OCI-LY1 (cell line): ENCODE measurements at regions not wholly inside any gene's neighbourhood (a gene's known extent, or its start where the extent isn't known, plus 50 kb on each side); places are given as distances from the start of the nearest gene placed in this dataset.
A peak's percentile ranks its signal among the peaks of the same experiment; 100 is the strongest.

Source experiments
- H2AFZ ChIP-seq: fragments of 200-600 bp; sonication (generic), shearing (Covaris generic); 2 replicates; pipeline ENCODE4 v1.6.0; 2014; ENCODE audit warnings: antibody characterized with exemption, mild to moderate bottlenecking, low read length
- H3F3A ChIP-seq: fragments of 200-600 bp; sonication (generic), shearing (Covaris generic); 2 replicates; pipeline ENCODE4 v1.6.0; 2014; ENCODE audit warnings: mild to moderate bottlenecking, antibody characterized with exemption, low read length, moderate library complexity; ENCODE audit not compliant: insufficient read depth
- H3K27ac ChIP-seq: fragments of 200-600 bp; sonication (generic); 2 replicates; pipeline ENCODE4 v1.5.1; 2014; ENCODE audit warnings: low read length, mixed run types, mild to moderate bottlenecking, low read depth; ENCODE audit not compliant: poor library complexity, severe bottlenecking
- H3K27me3 ChIP-seq: fragments of 200-600 bp; sonication (generic); 2 replicates; pipeline ENCODE4 v1.6.0; 2014; ENCODE audit warnings: antibody characterized with exemption, mild to moderate bottlenecking, low read length, moderate library complexity; ENCODE audit not compliant: insufficient read depth
- H3K36me3 ChIP-seq: fragments of 200-600 bp; sonication (generic); 2 replicates; pipeline ENCODE4 v1.6.1; 2014; ENCODE audit warnings: mild to moderate bottlenecking, antibody characterized with exemption, low read length, moderate library complexity, mixed read lengths; ENCODE audit not compliant: insufficient read depth
- H3K4me1 ChIP-seq: fragments of 200-600 bp; sonication (generic); 2 replicates; pipeline ENCODE4 v1.5.1; 2014; ENCODE audit warnings: mild to moderate bottlenecking, low read length, moderate library complexity; ENCODE audit not compliant: insufficient read depth, severe bottlenecking
- H3K4me2 ChIP-seq: fragments of 200-600 bp; sonication (generic), shearing (Covaris generic); 2 replicates; pipeline ENCODE4 v1.6.1; 2014; ENCODE audit warnings: low read length
- H3K4me3 ChIP-seq: fragments of 200-600 bp; sonication (generic); 2 replicates; pipeline ENCODE4 v1.5.1; 2014; ENCODE audit warnings: low read length, low read depth, mild to moderate bottlenecking, mixed read lengths; ENCODE audit not compliant: poor library complexity, severe bottlenecking
- H3K79me2 ChIP-seq: fragments of 200-600 bp; shearing (Covaris generic); 2 replicates; pipeline ENCODE4 v1.6.1; 2016; ENCODE audit warnings: mixed run types, low read length, mixed read lengths; ENCODE audit not compliant: insufficient read depth
- H3K9ac ChIP-seq: fragments of 200-600 bp; sonication (generic), shearing (Covaris generic); 2 replicates; pipeline ENCODE4 v1.6.1; 2014; ENCODE audit warnings: mild to moderate bottlenecking, low read length, mixed read lengths
- H3K9me2 ChIP-seq: fragments of 200-600 bp; sonication (generic), shearing (Covaris generic); 2 replicates; pipeline ENCODE4 v1.6.1; 2014; ENCODE audit warnings: low read depth, mild to moderate bottlenecking, low read length, mixed read lengths
- H3K9me3 ChIP-seq: fragments of 200-600 bp; shearing (Covaris generic); 2 replicates; pipeline ENCODE4 v1.6.1; 2014; ENCODE audit warnings: low read length, mixed read lengths
- H4K20me1 ChIP-seq: fragments of 200-600 bp; sonication (generic), shearing (Covaris generic); 2 replicates; pipeline ENCODE4 v1.6.0; 2016; ENCODE audit warnings: mild to moderate bottlenecking, low read length; ENCODE audit not compliant: insufficient read depth
- EZH2 ChIP-seq: fragments of 200-600 bp; sonication (generic), shearing (Covaris generic); IDR thresholded peaks from 2 replicates; pipeline ENCODE4 v1.8.0; 2017; ENCODE audit warnings: borderline replicate concordance, mixed run types, mild to moderate bottlenecking, antibody characterized with exemption, low read length, moderate library complexity, mixed read lengths
- TF ChIP-seq, protein P1 (sequence below): fragments of 200-600 bp; sonication (generic), shearing (Covaris generic); IDR thresholded peaks from 2 replicates; pipeline ENCODE4 v1.5.1; 2017; ENCODE audit warnings: mild to moderate bottlenecking, antibody characterized with exemption, low read length, moderate library complexity, mixed read lengths

DNA sequence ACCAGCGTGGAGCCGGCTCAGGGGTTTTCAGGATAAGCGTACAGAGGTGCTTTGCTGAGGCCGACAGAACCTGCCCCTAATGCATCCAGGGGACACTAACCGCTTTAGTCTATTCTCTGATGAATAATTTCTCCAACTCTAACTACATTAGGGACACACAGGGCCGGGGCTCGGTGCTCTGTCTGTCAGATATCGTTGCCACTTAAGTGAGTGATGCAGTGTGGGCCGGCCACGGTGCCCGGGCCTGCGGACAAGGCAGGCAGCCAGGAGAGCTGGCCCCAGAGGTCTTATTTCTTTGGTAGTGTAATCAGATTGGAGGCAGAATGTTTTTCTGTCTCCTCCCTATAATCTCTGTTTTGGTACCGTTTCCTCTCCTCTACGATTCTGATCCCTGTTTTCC is 62.7 kb downstream of the ADRA2A start:
- Histone ChIP-seq H3K27ac (no peak overlapping the region), H4K20me1 (no peaks in the 10 kb centered on the region), H3K9me2 (no peaks in the 10 kb centered on the region), H3K4me3 (no peak overlapping the region), H3K4me1 (no peaks in the 10 kb centered on the region), H2AFZ (no peak overlapping the region), H3K9ac (no peak overlapping the region), H3F3A (no peaks in the 10 kb centered on the region), H3K27me3 (peaks cover 10% of the 10 kb centered on the region), H3K9me3 (no peaks in the 10 kb centered on the region), H3K36me3 (no peaks in the 10 kb centered on the region), H3K4me2 (no peak overlapping the region), H3K79me2 (no peaks in the 10 kb centered on the region)
- TF ChIP-seq, protein P1, sequence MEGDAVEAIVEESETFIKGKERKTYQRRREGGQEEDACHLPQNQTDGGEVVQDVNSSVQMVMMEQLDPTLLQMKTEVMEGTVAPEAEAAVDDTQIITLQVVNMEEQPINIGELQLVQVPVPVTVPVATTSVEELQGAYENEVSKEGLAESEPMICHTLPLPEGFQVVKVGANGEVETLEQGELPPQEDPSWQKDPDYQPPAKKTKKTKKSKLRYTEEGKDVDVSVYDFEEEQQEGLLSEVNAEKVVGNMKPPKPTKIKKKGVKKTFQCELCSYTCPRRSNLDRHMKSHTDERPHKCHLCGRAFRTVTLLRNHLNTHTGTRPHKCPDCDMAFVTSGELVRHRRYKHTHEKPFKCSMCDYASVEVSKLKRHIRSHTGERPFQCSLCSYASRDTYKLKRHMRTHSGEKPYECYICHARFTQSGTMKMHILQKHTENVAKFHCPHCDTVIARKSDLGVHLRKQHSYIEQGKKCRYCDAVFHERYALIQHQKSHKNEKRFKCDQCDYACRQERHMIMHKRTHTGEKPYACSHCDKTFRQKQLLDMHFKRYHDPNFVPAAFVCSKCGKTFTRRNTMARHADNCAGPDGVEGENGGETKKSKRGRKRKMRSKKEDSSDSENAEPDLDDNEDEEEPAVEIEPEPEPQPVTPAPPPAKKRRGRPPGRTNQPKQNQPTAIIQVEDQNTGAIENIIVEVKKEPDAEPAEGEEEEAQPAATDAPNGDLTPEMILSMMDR: no peak
- no peak for TF ChIP-seq EZH2

GRCh38 chr10:111142092-111142768 is 65.4 kb downstream of the ADRA2A start:
- no peak overlapping the region for H2AFZ ChIP-seq
- no peak overlapping the region for H3K27ac ChIP-seq
- H3K9me2 ChIP-seq: no peaks in the 10 kb centered on the region
- no peak overlapping the region for H3K9ac ChIP-seq
- no peak overlapping the region for H3K4me3 ChIP-seq
- no peaks in the 10 kb centered on the region for H3K4me1 ChIP-seq
- TF ChIP-seq, protein P1: peak; percentile 60
- TF ChIP-seq EZH2: no peak
- no peaks in the 10 kb centered on the region for H3K9me3 ChIP-seq
- H3K36me3 ChIP-seq: no peaks in the 10 kb centered on the region
- no peaks in the 10 kb centered on the region for H3K79me2 ChIP-seq
- H4K20me1 ChIP-seq: no peaks in the 10 kb centered on the region
- peaks cover 10% of the 10 kb centered on the region for H3K27me3 ChIP-seq
- no peak overlapping the region for H3K4me2 ChIP-seq
- no peaks in the 10 kb centered on the region for H3F3A ChIP-seq

DNA sequence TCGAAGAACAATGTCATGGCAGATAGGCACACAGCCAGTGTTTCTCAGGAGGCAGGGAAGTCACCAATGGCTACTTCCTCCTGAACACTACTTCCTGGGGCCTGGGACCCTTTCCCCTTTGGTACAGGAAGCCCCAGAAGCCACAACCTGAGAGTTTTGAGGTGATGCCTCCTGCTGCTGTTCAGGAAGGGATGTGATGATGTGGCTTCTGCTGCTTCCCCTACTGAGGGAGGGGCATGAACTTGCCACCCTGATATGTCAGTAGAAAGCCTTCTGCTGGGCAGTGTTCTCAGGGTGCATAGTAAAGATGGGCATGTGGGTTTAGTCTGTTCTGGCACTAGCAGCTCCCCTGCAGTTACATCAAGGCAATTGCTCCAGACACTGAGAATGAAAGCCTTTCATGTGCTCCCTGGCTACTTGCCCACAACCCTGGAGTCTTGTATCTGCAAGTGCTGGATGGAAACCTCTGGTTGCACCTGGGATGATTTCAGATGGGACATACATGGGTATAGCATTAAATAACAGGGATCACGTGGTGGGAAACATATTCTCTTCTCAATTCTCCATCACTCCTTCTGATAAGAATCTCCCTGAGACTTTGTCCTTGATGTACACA is 69.3 kb downstream of the ADRA2A start:
- Histone ChIP-seq H3K79me2 (no peaks in the 10 kb centered on the region), H3K4me3 (no peak overlapping the region), H3K36me3 (no peaks in the 10 kb centered on the region), H3K9me3 (no peaks in the 10 kb centered on the region), H3K27ac (no peak overlapping the region), H3K4me2 (no peak overlapping the region), H2AFZ (no peak overlapping the region), H3K27me3 (0 out of 2 replicates have a peak, but pooled peaks cover 7% of the 10 kb centered on the region), H3K9ac (no peak overlapping the region), H3K9me2 (no peaks in the 10 kb centered on the region), H3K4me1 (no peaks in the 10 kb centered on the region), H4K20me1 (no peaks in the 10 kb centered on the region), H3F3A (no peaks in the 10 kb centered on the region)
- TF ChIP-seq, protein P1: no peak
